ENCODE measurements at regions not wholly inside any gene's neighbourhood (a gene's known extent, or its start where the extent isn't known, plus 50 kb on each side); places are given as distances from the start of the nearest gene placed in this dataset.

GRCh38 chr3:153032891-153033290 lies 129.1 kb upstream of the RAP2B start:
- no peak for DNase-seq (ENCODE audit: low spot score)
- Histone ChIP-seq H3K9me3 (peaks cover 0 to 3% of the 10 kb centered on the region in 2 donors), H3K36me3 (no peaks in the 10 kb centered on the region), H3K27me3 (no peaks in the 10 kb centered on the region), H3K4me1 (no peaks in the 10 kb centered on the region), H3K27ac (no peak overlapping the region), H3K4me3 (no peak overlapping the region)
- TF ChIP-seq CTCF (IDR thresholded peaks at IDR 0.05): no peak

- H3K27ac ChIP-seq: no peak overlapping the region
- TF ChIP-seq CTCF (IDR thresholded peaks at IDR 0.05): no peak
Measured at GRCh38 chr3:153036846-153037245, 125.2 kb upstream of the RAP2B start.

GRCh38 chr3:153038367-153038766 lies 123.7 kb upstream of the RAP2B start:
- H3K4me3 ChIP-seq: no peak overlapping the region
- no peaks in the 10 kb centered on the region for H3K9me3 ChIP-seq
- no peaks in the 10 kb centered on the region for H3K27me3 ChIP-seq
- H3K36me3 ChIP-seq: no peaks in the 10 kb centered on the region
- peaks cover 0 to 4% of the 10 kb centered on the region in 2 donors for H3K4me1 ChIP-seq
- no peak overlapping the region for H3K27ac ChIP-seq
- DNase-seq (ENCODE audit: low spot score): no peak
- no peak for TF ChIP-seq CTCF (IDR thresholded peaks at IDR 0.05)

More at GRCh38 chr3:153036846-153037245, 125.2 kb upstream of the RAP2B start:
- H3K4me3 ChIP-seq: no peak overlapping the region
- no peaks in the 10 kb centered on the region for H3K4me1 ChIP-seq
- no peaks in the 10 kb centered on the region for H3K27me3 ChIP-seq
- DNase-seq (ENCODE audit: low spot score): no peak
- no peaks in the 10 kb centered on the region for H3K36me3 ChIP-seq
- no peaks in the 10 kb centered on the region for H3K9me3 ChIP-seq

GRCh38 chr3:153038779-153039178 lies 123.2 kb upstream of the RAP2B start:
- Histone ChIP-seq H3K4me3 (no peak overlapping the region), H3K27ac (no peak overlapping the region), H3K9me3 (no peaks in the 10 kb centered on the region), H3K4me1 (peaks cover 0 to 4% of the 10 kb centered on the region in 2 donors), H3K27me3 (no peaks in the 10 kb centered on the region), H3K36me3 (no peaks in the 10 kb centered on the region)
- no peak for DNase-seq (ENCODE audit: low spot score)
- no peak for TF ChIP-seq CTCF (IDR thresholded peaks at IDR 0.05)

- no peak for TF ChIP-seq CTCF (IDR thresholded peaks at IDR 0.05)
- Histone ChIP-seq H3K36me3 (no peaks in the 10 kb centered on the region), H3K27me3 (no peaks in the 10 kb centered on the region), H3K9me3 (no peaks in the 10 kb centered on the region), H3K27ac (no peak overlapping the region), H3K4me1 (peaks cover 0 to 4% of the 10 kb centered on the region in 2 donors), H3K4me3 (no peak overlapping the region)
- DNase-seq (ENCODE audit: low spot score): no peak
Measured at GRCh38 chr3:153041181-153041580, 120.8 kb upstream of the RAP2B start.

GRCh38 chr3:153042088-153042487 lies 119.9 kb upstream of the RAP2B start:
- Histone ChIP-seq H3K36me3 (no peaks in the 10 kb centered on the region), H3K27me3 (no peaks in the 10 kb centered on the region), H3K4me1 (peaks cover 0 to 4% of the 10 kb centered on the region in 2 donors), H3K27ac (no peak overlapping the region), H3K4me3 (no peak overlapping the region), H3K9me3 (no peaks in the 10 kb centered on the region)
- TF ChIP-seq CTCF (IDR thresholded peaks at IDR 0.05): no peak
- no peak for DNase-seq (ENCODE audit: low spot score)

All from right atrium auricular region (tissue), 2 donors.